ENCODE measurements at regions not wholly inside any gene's neighbourhood (a gene's known extent, or its start where the extent isn't known, plus 50 kb on each side); places are given as distances from the start of the nearest gene placed in this dataset.

DNA sequence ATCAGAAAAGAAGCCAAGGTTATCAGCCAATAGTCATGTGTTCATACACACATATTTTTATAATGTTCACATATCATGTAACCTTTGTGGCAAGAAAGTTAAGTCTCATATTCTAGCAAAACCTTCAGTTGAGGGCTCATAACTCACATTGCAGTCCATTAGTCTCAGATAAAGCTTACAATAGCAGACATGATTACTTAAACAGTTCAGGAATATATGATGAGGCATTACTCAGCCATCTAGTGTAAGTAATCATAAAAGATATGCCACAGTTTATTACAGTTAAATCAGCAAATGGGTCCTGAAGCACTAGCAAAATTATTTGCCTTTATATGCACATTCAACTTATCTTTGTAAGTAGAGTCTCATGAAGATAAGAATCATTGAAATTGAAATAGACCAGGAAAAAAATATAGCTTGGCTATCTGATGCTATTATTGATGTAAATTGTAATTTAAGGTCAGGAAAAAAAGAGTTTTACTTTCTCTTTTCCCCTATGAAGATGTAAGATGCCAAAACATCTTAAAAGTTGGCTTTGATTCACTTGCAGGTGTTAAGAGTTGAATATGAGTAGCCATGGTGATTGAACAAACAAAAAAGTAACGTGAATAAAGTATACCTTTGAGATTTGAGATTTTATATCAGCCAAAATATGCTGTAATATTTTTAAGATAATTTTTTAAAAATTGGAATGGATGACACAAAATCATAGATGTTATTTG lies 537.0 kb downstream of the SLC6A15 start:
- Histone ChIP-seq H3K79me2 (ENCODE audit: control insufficient read depth, insufficient read depth, low read length) (no peaks in the 10 kb centered on the region), H4K20me1 (ENCODE audit: control insufficient read depth, extremely low read depth, insufficient read depth, low read length) (no peaks in the 10 kb centered on the region), H3K27ac (ENCODE audit: control insufficient read depth, insufficient read depth, low read length) (no peak overlapping the region), H3K9me1 (ENCODE audit: control insufficient read depth, extremely low read depth, insufficient read depth, low read length) (no peaks in the 10 kb centered on the region), H3K36me3 (ENCODE audit: control insufficient read depth in 2 of 2, extremely low read depth in 1 of 2, insufficient read depth in 2 of 2, low read length in 2 of 2) (no peaks in the 10 kb centered on the region), H3K4me1 (ENCODE audit: control insufficient read depth, extremely low read depth, insufficient read depth, low read length) (no peaks in the 10 kb centered on the region), H3K4me3 (ENCODE audit: control insufficient read depth in 2 of 3, extremely low read depth in 1 of 3, insufficient read depth in 2 of 3, low read depth in 1 of 3, low read length in 3 of 3) (no peak overlapping the region), H3K9me3 (ENCODE audit: control insufficient read depth, low read depth, low read length) (no peaks in the 10 kb centered on the region), H2AFZ (ENCODE audit: control insufficient read depth, low read length) (no peak overlapping the region), H3K9ac (ENCODE audit: control insufficient read depth, extremely low read depth, insufficient read depth, low read length) (no peak overlapping the region), H3K4me2 (ENCODE audit: control insufficient read depth, extremely low read depth, insufficient read depth, low read depth, low read length) (no peak overlapping the region), H3K27me3 (ENCODE audit: control insufficient read depth, extremely low read depth, insufficient read depth, low read length) (no peaks in the 10 kb centered on the region)
- no peak for DNase-seq (ENCODE audit: low read depth, low spot score)
- no peak for FAIRE-seq
- TF ChIP-seq, protein P1, sequence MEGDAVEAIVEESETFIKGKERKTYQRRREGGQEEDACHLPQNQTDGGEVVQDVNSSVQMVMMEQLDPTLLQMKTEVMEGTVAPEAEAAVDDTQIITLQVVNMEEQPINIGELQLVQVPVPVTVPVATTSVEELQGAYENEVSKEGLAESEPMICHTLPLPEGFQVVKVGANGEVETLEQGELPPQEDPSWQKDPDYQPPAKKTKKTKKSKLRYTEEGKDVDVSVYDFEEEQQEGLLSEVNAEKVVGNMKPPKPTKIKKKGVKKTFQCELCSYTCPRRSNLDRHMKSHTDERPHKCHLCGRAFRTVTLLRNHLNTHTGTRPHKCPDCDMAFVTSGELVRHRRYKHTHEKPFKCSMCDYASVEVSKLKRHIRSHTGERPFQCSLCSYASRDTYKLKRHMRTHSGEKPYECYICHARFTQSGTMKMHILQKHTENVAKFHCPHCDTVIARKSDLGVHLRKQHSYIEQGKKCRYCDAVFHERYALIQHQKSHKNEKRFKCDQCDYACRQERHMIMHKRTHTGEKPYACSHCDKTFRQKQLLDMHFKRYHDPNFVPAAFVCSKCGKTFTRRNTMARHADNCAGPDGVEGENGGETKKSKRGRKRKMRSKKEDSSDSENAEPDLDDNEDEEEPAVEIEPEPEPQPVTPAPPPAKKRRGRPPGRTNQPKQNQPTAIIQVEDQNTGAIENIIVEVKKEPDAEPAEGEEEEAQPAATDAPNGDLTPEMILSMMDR (optimal IDR thresholded peaks at IDR 0.05 in 1 of 3, IDR thresholded peaks at IDR 0.05 in 1 of 3, conservative IDR thresholded peaks at IDR 0.05 in 1 of 3; ENCODE audit: extremely low read depth in 1 of 3, insufficient read depth in 2 of 3, low read length in 3 of 3): no peak
- TF ChIP-seq EZH2 (IDR thresholded peaks at IDR 0.05; ENCODE audit: low read length): no peak
- dilution Hi-C loops (cut with MboI; ENCODE audit: extremely low pct_ligation_motif_present, low sequenced_read_pairs): loop anchor here (25.0 kb wide), 1 partner anchor 538 kb away; no protein-coding TSS in a partner anchor

DNA sequence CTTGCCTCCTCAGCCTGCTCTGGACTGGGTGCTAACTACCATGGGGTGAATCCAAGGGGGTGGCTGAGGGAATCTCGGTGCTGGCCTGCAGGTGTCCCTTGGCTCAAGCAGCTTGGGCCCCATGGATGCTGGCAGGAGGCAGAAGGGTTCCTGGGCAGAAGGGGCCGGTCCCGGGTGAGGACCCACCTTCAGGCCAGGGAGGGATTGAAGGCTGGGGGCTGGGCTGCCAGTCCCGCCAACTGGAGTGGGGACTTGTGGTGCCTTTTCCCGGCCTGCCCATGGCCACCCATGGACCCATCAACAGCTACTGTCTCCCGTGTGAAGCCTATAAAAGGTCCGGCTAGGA lies 550.1 kb downstream of the SLC6A15 start:
- H3K79me2 ChIP-seq (ENCODE audit: control insufficient read depth, insufficient read depth, low read length): no peaks in the 10 kb centered on the region
- no peaks in the 10 kb centered on the region for H3K4me1 ChIP-seq (ENCODE audit: control insufficient read depth, extremely low read depth, insufficient read depth, low read length)
- no peaks in the 10 kb centered on the region for H3K9me1 ChIP-seq (ENCODE audit: control insufficient read depth, extremely low read depth, insufficient read depth, low read length)
- no peak for TF ChIP-seq EZH2 (IDR thresholded peaks at IDR 0.05; ENCODE audit: low read length)
- TF ChIP-seq, protein P1 (optimal IDR thresholded peaks at IDR 0.05 in 1 of 3, IDR thresholded peaks at IDR 0.05 in 1 of 3, conservative IDR thresholded peaks at IDR 0.05 in 1 of 3; ENCODE audit: extremely low read depth in 1 of 3, insufficient read depth in 2 of 3, low read length in 3 of 3): no peak
- no peak overlapping the region for H3K4me2 ChIP-seq (ENCODE audit: control insufficient read depth, extremely low read depth, insufficient read depth, low read depth, low read length)
- DNase-seq (ENCODE audit: low read depth, low spot score): no peak
- dilution Hi-C loops (cut with MboI; ENCODE audit: extremely low pct_ligation_motif_present, low sequenced_read_pairs): no loop called here
- no peaks in the 10 kb centered on the region for H3K9me3 ChIP-seq (ENCODE audit: control insufficient read depth, low read depth, low read length)
- no peaks in the 10 kb centered on the region for H3K27me3 ChIP-seq (ENCODE audit: control insufficient read depth, extremely low read depth, insufficient read depth, low read length)
- H3K4me3 ChIP-seq (ENCODE audit: control insufficient read depth in 2 of 3, extremely low read depth in 1 of 3, insufficient read depth in 2 of 3, low read depth in 1 of 3, low read length in 3 of 3): no peak overlapping the region
- H3K9ac ChIP-seq (ENCODE audit: control insufficient read depth, extremely low read depth, insufficient read depth, low read length): no peak overlapping the region
- no peaks in the 10 kb centered on the region for H3K36me3 ChIP-seq (ENCODE audit: control insufficient read depth in 2 of 2, extremely low read depth in 1 of 2, insufficient read depth in 2 of 2, low read length in 2 of 2)
- no peaks in the 10 kb centered on the region for H4K20me1 ChIP-seq (ENCODE audit: control insufficient read depth, extremely low read depth, insufficient read depth, low read length)
- H2AFZ ChIP-seq (ENCODE audit: control insufficient read depth, low read length): no peak overlapping the region
- no peak overlapping the region for H3K27ac ChIP-seq (ENCODE audit: control insufficient read depth, insufficient read depth, low read length)
- no peak for FAIRE-seq

Data from keratinocyte (primary cell).